GM18861 (cell line): ENCODE measurements at regions not wholly inside any gene's neighbourhood (a gene's known extent, or its start where the extent isn't known, plus 50 kb on each side); places are given as distances from the start of the nearest gene placed in this dataset.

Source experiments
- ATAC-seq: cut with Tn5 transposase; IDR thresholded peaks from one replicate; pipeline ENCODE4 v1.9.1; 2021; ENCODE audit not compliant: unreplicated experiment

DNA sequence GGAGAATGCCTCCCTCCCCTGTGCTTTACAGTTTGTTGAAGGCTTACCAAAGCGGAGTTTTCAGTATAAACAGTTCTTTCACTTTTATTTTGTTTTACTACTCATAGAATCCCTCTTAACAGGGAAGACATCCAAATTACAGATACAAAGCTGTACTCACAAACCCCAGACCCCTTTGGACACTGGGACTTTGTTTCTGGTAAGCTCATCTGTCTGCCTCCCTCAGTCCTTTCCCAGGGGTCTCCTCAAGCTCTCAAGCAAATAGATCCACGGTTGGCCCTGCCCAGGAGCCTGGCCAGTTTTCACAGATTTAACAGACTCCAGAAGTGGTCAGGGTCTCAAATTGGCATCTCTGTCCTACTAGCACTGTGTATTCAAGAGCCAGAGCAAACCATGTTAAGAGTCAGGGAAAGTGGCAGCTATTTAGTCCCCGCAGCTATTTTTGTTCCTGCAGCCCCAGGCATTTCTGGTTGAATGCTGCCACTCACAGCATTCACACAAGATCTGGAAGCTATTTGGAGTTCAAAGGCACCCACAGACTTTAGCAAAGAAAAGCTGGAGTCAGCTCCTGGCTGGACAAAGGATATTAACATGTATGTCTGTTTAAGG is 54.2 kb downstream of the TMEM100 start:
- ATAC-seq = no peak

DNA sequence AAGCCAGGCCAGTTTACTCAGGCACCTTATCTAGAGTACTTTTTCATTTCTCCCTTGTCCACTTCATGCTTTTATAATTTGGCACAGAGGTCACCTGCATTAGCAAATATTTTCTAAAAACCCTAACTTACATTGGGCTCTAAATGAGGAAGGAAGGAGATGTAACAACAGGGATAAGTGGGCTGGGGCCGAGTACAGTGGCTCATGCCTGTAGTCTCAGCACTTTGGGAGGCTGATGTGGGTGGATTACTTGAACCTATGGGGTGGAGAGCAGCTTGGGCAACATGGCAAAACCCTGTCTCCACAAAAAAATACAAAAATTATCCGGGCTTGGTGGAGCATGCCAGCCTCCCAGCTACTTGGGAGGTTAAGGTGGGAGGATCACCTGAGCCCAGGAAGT is 55.9 kb downstream of the TMEM100 start:
- ATAC-seq = no peak

DNA sequence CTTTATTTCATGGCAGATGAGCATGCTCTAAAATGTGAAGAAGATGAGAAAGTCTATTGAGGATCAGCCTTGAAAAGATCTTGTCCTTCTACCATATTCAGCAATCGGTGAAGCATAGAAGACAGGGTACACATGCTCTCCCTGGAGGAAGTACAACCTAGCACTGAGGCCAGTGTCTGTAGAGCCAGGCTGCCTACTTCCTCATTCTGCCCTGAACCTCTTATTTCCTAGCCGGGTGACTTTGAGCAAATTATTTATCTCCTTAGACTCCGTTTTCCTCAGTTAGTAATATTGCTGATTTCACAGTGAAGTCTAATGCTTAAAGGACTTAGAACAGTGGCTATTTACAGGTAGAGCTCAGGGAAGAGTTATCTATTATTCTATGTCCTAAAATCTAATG is 58.4 kb downstream of the TMEM100 start:
- peak; percentile 98 for ATAC-seq

DNA sequence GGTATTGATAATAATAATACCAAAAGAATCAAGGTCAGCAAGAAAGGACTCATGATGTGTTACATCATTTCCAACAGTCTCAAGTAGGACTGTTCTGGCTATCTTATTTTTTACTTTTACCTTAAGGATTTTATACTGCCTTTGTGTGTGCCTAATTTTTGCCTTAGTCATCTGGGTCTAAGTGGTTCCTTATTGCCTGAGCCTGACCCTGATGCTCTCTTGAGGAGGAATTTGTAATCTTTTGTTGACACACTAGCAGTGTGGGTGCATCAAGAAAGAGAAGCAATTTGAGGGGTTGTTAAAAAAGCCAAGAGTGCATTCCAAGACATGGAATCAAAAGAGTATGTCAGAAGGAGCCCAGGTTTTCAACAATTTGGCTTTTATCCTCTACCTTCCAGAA is 59.3 kb downstream of the TMEM100 start:
- no peak for ATAC-seq

DNA sequence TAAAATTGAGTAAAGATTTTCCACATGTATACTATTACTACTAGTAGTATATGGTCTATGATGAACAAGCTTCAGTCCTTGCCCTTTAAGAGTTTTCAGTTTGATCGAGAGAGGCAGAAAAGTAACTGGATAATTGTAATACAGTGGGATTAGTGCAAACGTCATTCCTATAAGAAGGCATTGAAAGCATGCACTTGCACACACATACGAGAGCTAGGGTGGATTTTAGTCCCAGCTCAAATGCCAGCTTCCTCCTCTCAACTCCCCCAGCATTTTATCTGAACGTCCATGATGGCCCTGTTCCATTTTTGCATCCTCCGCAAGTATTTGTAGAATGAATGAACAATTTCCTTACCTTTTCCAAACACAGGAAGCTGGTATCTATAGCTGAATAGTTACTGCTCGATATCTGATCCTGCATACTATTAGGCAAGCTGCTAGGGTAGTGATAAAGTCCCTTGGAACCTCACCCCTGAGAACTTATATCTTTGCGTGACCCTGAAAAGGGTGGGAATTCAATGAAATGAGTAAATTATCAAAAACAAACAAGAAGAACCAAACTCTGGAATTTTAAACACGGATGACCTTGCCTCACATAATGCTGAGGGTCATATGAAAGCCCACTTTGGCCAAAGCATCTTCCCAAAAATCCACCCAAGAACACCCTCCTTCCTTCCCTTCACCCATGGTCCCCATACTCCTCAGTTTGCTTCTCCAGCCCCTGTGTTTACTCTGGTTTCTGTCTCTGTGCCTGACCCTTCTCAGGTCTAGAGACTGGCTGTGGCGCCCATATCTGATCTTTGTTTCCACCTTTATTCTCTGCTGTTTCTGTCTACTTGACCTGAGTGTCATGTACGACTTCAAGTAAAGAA is 60.5 kb downstream of the TMEM100 start:
- ATAC-seq = no peak

DNA sequence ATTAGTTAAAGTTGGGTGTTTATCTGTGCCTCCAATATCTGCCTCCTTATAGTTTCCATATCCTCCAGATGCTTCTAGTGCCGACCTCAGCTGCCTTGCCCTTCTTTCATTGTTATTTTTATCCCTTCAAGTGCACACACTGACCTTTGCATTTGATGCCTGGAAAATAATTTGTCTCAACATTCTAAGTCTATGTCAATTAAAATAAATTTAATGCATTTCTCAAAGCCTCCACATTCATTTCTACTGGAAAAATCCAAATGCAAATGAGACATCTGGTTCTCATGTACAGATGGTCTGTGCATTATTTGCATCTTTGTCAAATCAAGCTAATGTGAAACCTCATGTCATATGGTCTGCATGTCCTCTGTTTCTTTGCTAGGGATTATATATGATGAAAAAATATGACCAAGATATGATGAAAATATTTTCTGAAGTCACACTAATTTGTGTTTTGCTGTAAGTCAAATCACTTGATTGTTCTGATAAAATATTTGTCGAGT is 61.4 kb downstream of the TMEM100 start:
- ATAC-seq = no peak

DNA sequence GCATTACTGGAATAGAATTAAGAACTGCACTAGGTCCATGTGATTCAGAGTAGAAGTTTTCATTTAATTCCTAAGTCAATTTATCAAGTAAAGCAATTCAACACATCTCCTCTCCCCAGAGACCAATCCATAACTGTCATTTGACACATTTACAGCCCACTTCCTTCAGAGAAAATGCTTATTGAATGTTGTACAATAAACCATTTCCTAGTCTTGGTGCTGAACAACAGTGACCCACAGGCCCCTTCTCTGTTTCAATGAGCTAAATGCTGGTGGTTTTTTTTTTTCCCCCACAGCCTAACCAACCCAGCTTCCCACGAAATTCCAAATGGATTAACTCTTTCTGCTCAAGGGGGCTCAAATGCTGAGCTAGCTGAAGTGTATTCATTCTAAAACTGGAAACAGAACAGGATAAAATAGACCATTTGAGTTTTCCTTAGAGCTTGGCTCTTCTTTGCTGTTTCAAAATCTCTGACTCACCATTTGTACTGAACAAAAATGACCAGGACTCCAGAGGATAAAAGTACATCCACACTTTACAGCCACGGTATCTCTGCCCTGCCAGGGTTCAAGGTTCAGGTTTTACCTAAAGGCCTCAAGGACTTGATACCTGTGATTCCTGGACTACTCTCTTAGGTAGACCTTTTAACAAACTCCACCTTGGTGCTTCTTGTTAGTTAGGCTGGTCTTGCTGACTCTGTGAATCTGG is 62.3 kb downstream of the TMEM100 start:
- no peak for ATAC-seq

DNA sequence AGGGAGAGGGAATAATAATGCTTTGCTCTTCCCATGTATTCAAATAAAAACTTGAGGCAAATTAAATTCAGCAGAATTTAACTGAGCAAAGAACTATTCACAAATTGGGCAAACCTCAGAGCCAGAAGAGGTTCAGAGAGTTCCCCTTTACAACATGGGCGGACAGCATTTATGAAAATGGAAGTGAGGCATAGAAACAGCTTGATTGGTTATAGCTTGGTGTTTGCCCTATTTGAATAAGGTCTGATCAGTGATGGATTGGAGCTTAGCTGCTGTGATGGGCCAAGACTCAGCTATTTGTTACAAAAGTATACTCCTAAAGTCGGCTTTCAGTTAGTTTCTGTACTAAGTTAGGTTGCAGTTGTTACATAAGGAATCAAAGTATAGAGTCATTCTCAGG is 63.0 kb downstream of the TMEM100 start:
- ATAC-seq = no peak

DNA sequence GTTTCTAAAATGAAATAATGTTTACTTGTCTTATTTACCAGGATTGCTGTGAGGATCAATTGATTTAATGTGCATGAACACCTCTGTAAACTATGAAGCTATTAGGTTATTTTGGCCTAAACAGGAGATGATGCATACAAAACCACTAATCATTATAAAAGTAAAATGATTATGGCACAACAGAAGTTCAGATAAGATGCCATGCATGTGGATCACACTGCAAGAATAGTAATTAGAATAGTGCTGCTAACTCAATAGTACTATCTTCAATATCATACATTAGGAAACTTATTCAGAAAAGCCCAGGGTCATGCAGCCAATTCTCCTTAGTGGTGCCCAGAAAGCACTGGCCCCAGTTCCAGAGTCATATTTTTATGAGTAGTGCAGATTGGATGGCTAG is 66.9 kb downstream of the TMEM100 start:
- no peak for ATAC-seq

DNA sequence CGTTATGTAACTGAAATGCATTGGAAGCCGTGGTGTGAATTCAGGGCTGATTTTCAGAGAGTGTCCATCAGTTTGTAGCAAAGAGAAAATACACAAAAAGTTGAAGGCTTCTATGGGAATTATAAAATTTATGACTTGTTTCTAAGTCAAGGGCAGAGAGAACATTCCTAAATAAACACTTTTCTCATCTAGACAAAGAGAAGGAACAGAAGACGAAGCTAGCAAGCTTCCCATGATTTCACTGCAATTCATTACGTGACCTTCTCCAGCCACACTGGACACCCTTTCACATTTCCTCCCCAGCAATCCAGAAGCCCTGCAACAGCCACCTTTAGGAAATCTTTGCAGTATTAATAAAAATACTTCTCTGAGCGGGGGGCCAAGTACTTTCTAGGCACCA is 67.8 kb downstream of the TMEM100 start:
- ATAC-seq = no peak

DNA sequence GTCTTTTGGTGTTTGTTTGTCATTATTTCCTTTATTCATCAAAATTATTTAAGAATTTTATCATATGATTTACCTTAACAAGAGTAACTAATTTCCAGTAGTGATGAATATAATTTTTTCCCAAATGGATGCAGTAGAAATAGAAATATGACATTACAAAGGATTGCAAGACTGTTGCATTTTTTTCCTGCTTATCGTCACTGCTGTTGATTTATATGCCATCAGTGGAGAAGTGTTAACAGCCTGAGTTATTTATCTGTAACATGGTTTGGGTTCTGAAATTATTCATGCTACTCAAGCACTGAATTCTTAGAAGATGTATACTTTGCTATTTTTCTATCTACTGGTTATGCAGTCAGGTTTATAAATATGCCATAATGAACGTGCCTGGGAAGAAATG is 68.6 kb downstream of the TMEM100 start:
- ATAC-seq = no peak

DNA sequence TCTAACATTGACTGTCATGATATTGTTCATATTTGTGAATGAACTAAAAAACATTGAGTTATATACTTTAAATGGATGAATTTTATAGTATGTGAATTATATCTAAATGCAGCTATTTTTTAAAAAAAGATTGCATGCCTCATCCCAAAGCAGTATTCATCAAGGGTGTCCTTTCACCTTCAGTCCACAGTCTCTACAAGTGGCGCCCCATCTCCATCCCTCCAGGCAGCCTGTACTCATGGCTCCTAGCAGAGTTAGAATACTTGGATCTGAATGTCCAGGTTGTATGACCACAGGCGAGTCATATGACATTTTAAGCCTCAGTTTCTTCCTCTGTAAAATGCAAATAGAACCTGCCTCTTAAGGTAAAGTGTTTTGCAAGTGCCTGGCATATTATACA is 69.8 kb downstream of the TMEM100 start:
- no peak for ATAC-seq

DNA sequence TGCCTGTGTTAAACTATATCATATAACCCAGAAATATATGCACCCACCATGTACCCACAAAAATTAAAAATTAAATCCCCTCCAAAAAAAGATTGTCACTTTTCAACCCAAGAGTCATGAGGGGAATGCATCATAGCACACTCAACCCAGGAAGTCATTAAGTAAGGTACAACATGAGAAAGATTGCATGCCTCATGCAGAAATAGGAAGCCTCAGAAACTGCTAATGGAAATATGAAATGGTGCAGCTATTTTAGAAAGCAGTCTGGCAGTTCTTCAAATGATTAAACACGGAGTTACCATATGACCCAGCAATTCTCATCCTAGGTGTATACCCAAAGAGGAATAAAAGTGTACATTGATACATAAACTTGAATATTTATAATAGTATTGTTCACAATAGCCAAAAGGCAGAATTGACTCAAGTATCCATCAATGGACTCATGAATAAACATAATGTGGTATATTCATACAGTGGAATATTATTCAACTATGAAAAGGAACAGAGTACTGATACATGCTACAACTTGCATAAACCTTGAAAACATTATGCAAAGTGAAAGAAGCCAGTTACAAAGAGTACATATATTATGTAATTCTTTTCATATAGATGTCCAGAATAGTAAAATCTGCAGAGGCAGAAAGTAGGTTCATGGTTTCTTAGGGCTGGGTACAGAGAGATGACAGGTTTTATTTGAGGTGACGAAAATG is 70.4 kb downstream of the TMEM100 start:
- peak; percentile 62 for ATAC-seq

DNA sequence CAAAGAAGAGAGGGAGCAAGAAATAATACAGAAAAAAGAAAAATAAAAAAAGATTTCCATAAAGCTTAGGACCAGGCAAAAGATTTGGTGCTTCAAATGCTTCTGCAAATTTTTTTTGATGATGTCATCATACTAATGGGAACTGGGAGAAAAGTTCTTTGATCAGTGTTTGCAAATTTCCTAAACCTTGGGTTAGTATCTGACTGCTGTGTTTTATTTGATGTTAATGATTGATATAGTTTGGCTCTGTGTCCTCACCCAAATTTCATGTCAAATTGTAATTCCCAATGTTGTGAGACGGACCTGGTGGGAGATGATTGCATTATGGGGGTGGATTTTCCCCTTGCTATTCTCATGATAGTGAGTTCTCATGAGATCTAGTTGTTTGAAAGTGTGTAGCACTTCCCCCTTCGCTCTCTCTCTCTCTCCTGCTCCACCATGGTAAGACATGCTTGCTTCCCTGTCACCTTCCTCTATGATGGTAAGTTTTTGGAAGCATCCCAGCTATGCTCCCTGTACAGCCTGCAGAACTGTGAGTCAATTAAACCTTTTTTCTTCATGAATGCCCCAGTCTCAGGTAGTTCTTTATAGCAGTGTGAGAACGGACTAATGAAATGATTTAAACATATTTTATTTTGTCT is 72.6 kb downstream of the TMEM100 start:
- no peak for ATAC-seq

DNA sequence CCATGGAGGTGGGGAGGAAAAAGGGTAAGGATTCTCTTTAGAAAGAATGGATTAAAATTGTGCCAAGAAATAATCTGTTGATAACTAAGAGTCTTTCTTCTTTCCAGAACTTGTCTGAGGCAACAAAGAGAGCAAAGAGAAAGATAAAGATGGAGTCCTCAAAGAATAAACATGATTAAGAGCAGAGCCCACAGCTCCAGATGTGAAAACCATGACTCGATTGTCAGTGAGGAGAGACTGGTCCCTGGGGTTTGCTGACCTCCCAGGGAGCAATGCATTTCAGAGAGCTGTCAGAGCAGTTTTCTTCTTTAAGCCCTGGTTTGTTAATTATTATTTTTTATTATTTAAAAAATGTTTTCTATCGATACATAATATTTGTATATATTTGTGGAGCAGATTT is 74.6 kb downstream of the TMEM100 start:
- no peak for ATAC-seq

DNA sequence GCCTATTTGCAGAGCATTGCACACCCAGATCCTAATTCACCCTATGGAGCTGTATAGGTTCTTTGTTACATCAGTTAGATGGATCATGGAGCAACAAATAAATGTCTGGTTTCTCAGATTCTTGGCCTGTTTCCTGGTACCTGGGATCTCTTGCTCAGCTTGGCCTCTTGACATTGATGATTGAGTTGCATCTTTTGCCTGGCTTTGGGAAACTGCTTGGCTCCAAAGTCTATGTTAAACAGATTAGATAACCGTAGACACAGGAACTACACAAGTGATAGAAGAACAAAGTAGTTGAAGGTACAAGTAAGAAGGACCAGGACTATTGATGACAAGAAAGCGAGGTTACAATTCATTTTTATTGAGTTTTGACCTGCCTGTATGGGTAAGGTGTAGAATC is 77.3 kb downstream of the TMEM100 start:
- no peak for ATAC-seq

DNA sequence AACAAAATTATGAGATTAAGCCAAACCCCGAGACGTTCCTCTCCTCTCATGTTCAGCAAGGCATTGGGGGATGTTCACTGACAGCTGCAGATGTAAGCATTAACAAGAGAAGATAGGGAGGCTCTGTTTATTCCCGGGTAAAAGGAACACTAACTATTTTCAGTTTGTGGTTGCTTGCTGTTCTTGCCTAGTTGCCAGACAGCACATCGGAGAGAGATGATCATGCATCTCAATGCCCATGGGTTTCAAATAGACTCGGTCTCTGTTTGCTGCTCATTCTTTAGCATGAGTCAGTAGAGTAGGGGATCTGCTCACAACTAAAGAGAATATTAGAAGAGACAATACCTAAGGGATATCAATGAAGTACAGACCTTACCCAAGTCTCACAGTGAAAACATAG is 78.3 kb downstream of the TMEM100 start:
- no peak for ATAC-seq

DNA sequence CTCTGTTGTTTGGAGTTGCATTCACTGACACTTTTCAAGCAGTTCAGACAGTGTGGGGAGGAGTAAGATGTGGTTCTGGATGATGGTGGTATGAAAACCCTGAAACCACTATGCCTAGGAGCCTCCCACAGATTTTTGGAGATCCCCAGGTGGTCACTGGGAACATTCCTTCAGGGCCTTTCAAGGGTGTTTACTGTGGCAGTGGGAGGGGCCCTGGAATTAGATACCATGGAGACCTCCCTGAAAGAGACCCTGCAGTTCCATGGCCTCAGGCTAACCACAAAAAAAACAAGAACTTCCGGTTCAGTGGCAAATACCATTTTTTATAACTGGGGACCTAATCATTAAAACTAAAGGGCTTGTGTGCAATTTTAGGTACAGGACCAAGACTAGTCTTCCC is 79.9 kb downstream of the TMEM100 start:
- ATAC-seq = no peak

DNA sequence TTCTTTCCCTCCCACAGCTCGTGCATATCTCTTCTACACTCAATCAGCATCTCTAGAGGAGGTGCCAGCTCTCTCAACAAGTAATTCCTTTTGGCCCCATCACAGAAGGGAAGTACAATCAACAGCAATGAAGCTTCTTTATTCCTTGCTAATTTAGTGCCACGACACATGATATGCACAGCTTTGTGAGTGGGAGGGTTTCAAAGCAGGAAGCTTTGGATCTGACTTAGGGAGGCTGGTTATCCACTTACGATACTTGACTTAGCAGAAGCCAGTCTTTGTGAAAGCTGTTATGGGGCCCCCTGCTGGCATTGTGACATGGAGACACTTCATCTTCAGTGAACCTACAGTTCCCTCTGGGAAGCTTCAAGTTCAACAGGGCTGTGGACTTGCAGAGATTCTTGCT is 81.0 kb downstream of the TMEM100 start:
- peak; percentile 67 for ATAC-seq

DNA sequence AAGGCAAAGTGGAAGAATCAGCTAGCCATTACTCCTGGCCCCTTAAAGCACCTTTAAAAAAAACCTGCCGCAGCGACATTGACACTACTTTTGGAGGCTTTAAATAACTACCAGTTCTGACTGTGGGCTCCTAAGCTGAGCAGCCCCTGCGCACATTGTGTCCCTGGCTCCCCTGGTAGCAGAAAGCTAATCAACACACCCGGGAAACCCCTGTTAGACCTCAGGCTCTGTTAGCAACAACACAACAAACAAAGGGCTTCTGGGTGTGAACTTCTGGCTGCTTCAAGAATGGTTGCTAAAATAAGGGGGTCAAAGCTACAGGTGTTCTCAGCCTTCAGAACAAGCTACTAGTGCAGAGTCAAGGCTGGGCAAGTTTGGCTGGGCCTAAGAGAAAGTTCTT is 83.6 kb downstream of the TMEM100 start:
- ATAC-seq = no peak
